ENCODE measurements at regions not wholly inside any gene's neighbourhood (a gene's known extent, or its start where the extent isn't known, plus 50 kb on each side); places are given as distances from the start of the nearest gene placed in this dataset.

GRCh38 chr4:41381384-41381783 is 124.7 kb downstream of the UCHL1 start:
- no peaks in the 10 kb centered on the region for H3K79me2 ChIP-seq (ENCODE audit: insufficient read depth, low read depth)
- H3K4me2 ChIP-seq, result no peak overlapping the region
- H3K27me3 ChIP-seq (ENCODE audit: insufficient read depth, low read depth), result no peaks in the 10 kb centered on the region
- H3K9ac ChIP-seq, result no peak overlapping the region
- no peak overlapping the region for H3K4me3 ChIP-seq (IDR thresholded peaks at IDR 0.05; ENCODE audit: insufficient read depth, low read depth, low read length)
- no peaks in the 10 kb centered on the region for H3K4me1 ChIP-seq (ENCODE audit: low read depth, poor library complexity, severe bottlenecking)
- no peaks in the 10 kb centered on the region for H3K36me3 ChIP-seq (ENCODE audit: insufficient read depth)
- TF ChIP-seq CTCF (conservative IDR thresholded peaks at IDR 0.05; ENCODE audit: low read depth, low read length), result no peak
- no peak overlapping the region for H2AFZ ChIP-seq (ENCODE audit: low read depth)
- no peaks in the 10 kb centered on the region for H4K20me1 ChIP-seq (ENCODE audit: insufficient read depth)
- H3K27ac ChIP-seq, result no peak overlapping the region

- H3K4me3 ChIP-seq (IDR thresholded peaks at IDR 0.05; ENCODE audit: insufficient read depth, low read depth, low read length), result no peak overlapping the region
- H3K36me3 ChIP-seq (ENCODE audit: insufficient read depth), result no peaks in the 10 kb centered on the region
- H3K9ac ChIP-seq, result no peak overlapping the region
- no peak for TF ChIP-seq CTCF (conservative IDR thresholded peaks at IDR 0.05; ENCODE audit: low read depth, low read length)
- no peak overlapping the region for H2AFZ ChIP-seq (ENCODE audit: low read depth)
- H3K4me1 ChIP-seq (ENCODE audit: low read depth, poor library complexity, severe bottlenecking), result no peaks in the 10 kb centered on the region
- no peaks in the 10 kb centered on the region for H3K27me3 ChIP-seq (ENCODE audit: insufficient read depth, low read depth)
- no peak overlapping the region for H3K27ac ChIP-seq
- H3K4me2 ChIP-seq, result no peak overlapping the region
- no peaks in the 10 kb centered on the region for H4K20me1 ChIP-seq (ENCODE audit: insufficient read depth)
- no peaks in the 10 kb centered on the region for H3K79me2 ChIP-seq (ENCODE audit: insufficient read depth, low read depth)
These were observed 128.3 kb downstream of the UCHL1 start for GRCh38 chr4:41384992-41385391.

- no peak overlapping the region for H2AFZ ChIP-seq (ENCODE audit: low read depth)
- no peak overlapping the region for H3K4me2 ChIP-seq
- no peaks in the 10 kb centered on the region for H3K79me2 ChIP-seq (ENCODE audit: insufficient read depth, low read depth)
- H3K4me1 ChIP-seq (ENCODE audit: low read depth, poor library complexity, severe bottlenecking), result no peaks in the 10 kb centered on the region
- H3K27ac ChIP-seq, result no peak overlapping the region
- no peak overlapping the region for H3K9ac ChIP-seq
- no peak for TF ChIP-seq CTCF (conservative IDR thresholded peaks at IDR 0.05; ENCODE audit: low read depth, low read length)
- H3K27me3 ChIP-seq (ENCODE audit: insufficient read depth, low read depth), result no peaks in the 10 kb centered on the region
- H4K20me1 ChIP-seq (ENCODE audit: insufficient read depth), result no peaks in the 10 kb centered on the region
- H3K4me3 ChIP-seq (IDR thresholded peaks at IDR 0.05; ENCODE audit: insufficient read depth, low read depth, low read length), result no peak overlapping the region
- no peaks in the 10 kb centered on the region for H3K36me3 ChIP-seq (ENCODE audit: insufficient read depth)
These were observed 128.8 kb downstream of the UCHL1 start for GRCh38 chr4:41385481-41385880.

- TF ChIP-seq CTCF (conservative IDR thresholded peaks at IDR 0.05; ENCODE audit: low read depth, low read length), result no peak
- no peaks in the 10 kb centered on the region for H3K36me3 ChIP-seq (ENCODE audit: insufficient read depth)
- no peak overlapping the region for H3K4me2 ChIP-seq
- H4K20me1 ChIP-seq (ENCODE audit: insufficient read depth), result no peaks in the 10 kb centered on the region
- no peaks in the 10 kb centered on the region for H3K4me1 ChIP-seq (ENCODE audit: low read depth, poor library complexity, severe bottlenecking)
- H3K4me3 ChIP-seq (IDR thresholded peaks at IDR 0.05; ENCODE audit: insufficient read depth, low read depth, low read length), result no peak overlapping the region
- no peaks in the 10 kb centered on the region for H3K27me3 ChIP-seq (ENCODE audit: insufficient read depth, low read depth)
- H3K9ac ChIP-seq, result no peak overlapping the region
- no peaks in the 10 kb centered on the region for H3K79me2 ChIP-seq (ENCODE audit: insufficient read depth, low read depth)
- H2AFZ ChIP-seq (ENCODE audit: low read depth), result no peak overlapping the region
- no peak overlapping the region for H3K27ac ChIP-seq
These were observed 131.4 kb downstream of the UCHL1 start for GRCh38 chr4:41388080-41388479.

GRCh38 chr4:41389356-41389755 is 132.6 kb downstream of the UCHL1 start:
- H3K9ac ChIP-seq, result no peak overlapping the region
- no peak overlapping the region for H3K4me3 ChIP-seq (IDR thresholded peaks at IDR 0.05; ENCODE audit: insufficient read depth, low read depth, low read length)

More at GRCh38 chr4:41389356-41389755, 132.6 kb downstream of the UCHL1 start:
- H3K4me2 ChIP-seq, result no peak overlapping the region
- H3K79me2 ChIP-seq (ENCODE audit: insufficient read depth, low read depth), result no peaks in the 10 kb centered on the region
- H2AFZ ChIP-seq (ENCODE audit: low read depth), result no peak overlapping the region
- H3K27me3 ChIP-seq (ENCODE audit: insufficient read depth, low read depth), result no peaks in the 10 kb centered on the region
- H3K4me1 ChIP-seq (ENCODE audit: low read depth, poor library complexity, severe bottlenecking), result no peaks in the 10 kb centered on the region
- H3K27ac ChIP-seq, result no peak overlapping the region
- no peaks in the 10 kb centered on the region for H4K20me1 ChIP-seq (ENCODE audit: insufficient read depth)
- no peak for TF ChIP-seq CTCF (conservative IDR thresholded peaks at IDR 0.05; ENCODE audit: low read depth, low read length)
- H3K36me3 ChIP-seq (ENCODE audit: insufficient read depth), result no peaks in the 10 kb centered on the region

Data from KMS-11 (cell line).